ENCODE measurements at regions not wholly inside any gene's neighbourhood (a gene's known extent, or its start where the extent isn't known, plus 50 kb on each side); places are given as distances from the start of the nearest gene placed in this dataset.
A peak's percentile ranks its signal among the peaks of the same experiment; 100 is the strongest.

- DNase-seq = no peak
These were observed 182.6 kb upstream of the C9orf72 start for GRCh38 chr9:27755846-27756245.

GRCh38 chr9:27756418-27756817 is 183.1 kb upstream of the C9orf72 start:
- DNase-seq = no peak

GRCh38 chr9:27763831-27764230 is 190.6 kb upstream of the C9orf72 start:
- no peak for DNase-seq

GRCh38 chr9:27765266-27766072 is 192.2 kb upstream of the C9orf72 start:
- DNase-seq = no peak

GRCh38 chr9:27766073-27766835 is 193.0 kb upstream of the C9orf72 start:
- no peak for DNase-seq

GRCh38 chr9:27768781-27769180 is 195.5 kb upstream of the C9orf72 start:
- no peak for DNase-seq

- DNase-seq = no peak
These were observed 197.3 kb upstream of the C9orf72 start for GRCh38 chr9:27770541-27770940.

GRCh38 chr9:27771803-27772545 is 198.7 kb upstream of the C9orf72 start:
- DNase-seq = no peak

GRCh38 chr9:27784847-27785713 is 211.8 kb upstream of the C9orf72 start:
- no peak for DNase-seq

- no peak for DNase-seq
These were observed 212.4 kb upstream of the C9orf72 start for GRCh38 chr9:27785714-27786100.

GRCh38 chr9:27787891-27788290 is 214.6 kb upstream of the C9orf72 start:
- no peak for DNase-seq

GRCh38 chr9:27791311-27791710 is 218.0 kb upstream of the C9orf72 start:
- peak; percentile 63 for DNase-seq

GRCh38 chr9:27792971-27793689 is 219.8 kb upstream of the C9orf72 start:
- DNase-seq = no peak

- no peak for DNase-seq
These were observed 226.0 kb upstream of the C9orf72 start for GRCh38 chr9:27799326-27799725.

- DNase-seq = no peak
These were observed 226.9 kb upstream of the C9orf72 start for GRCh38 chr9:27800159-27800558.

- no peak for DNase-seq
These were observed 227.6 kb upstream of the C9orf72 start for GRCh38 chr9:27800692-27801370.

GRCh38 chr9:27801545-27801944 is 228.3 kb upstream of the C9orf72 start:
- no peak for DNase-seq

GRCh38 chr9:27802418-27802817 is 229.1 kb upstream of the C9orf72 start:
- no peak for DNase-seq

- DNase-seq = no peak
These were observed 235.6 kb upstream of the C9orf72 start for GRCh38 chr9:27808864-27809263.

GRCh38 chr9:27817747-27818146 is 244.5 kb upstream of the C9orf72 start:
- no peak for DNase-seq

- no peak for DNase-seq
These were observed 245.1 kb upstream of the C9orf72 start for GRCh38 chr9:27818348-27818747.

All from NCI-H446 treated with DMSO at 0.1 percent for 48 hours (cell line).